H1 (cell line): ENCODE measurements at regions not wholly inside any gene's neighbourhood (a gene's known extent, or its start where the extent isn't known, plus 50 kb on each side); places are given as distances from the start of the nearest gene placed in this dataset.

ENCODE experiments used
- CTCF ChIA-PET: fragments of 300-600 bp; sonication (Branson Sonifier 250); formaldehyde crosslinking; loops from one replicate; lab custom pipeline; 2021; ENCODE audit not compliant: partially characterized antibody; lab: Charles Lee
- POLR2A ChIA-PET: fragments of 300-600 bp; sonication (Branson Sonifier 250); formaldehyde crosslinking; loops from one replicate; lab custom pipeline; 2021; ENCODE audit warnings: inconsistent platforms; ENCODE audit not compliant: partially characterized antibody; lab: Charles Lee
- DNase-seq, 2 experiments: peaks; one replicate each; pipeline versions ENCODE4 v3.0.0 to v3.0.0-alpha.2; 2010 to 2022; ENCODE audit warnings: low spot score in 2 of 2, low read depth in 1 of 2, mixed read lengths in 1 of 2
- FAIRE-seq: peaks from 2 replicates; lab custom pipeline; 2011; peaks lifted over from hg19 to GRCh38; lab: Jason Lieb, UNC
- H2AFZ ChIP-seq: 2 replicates; pipeline ENCODE4 v1.8.1; 2012; ENCODE audit warnings: low read length, inconsistent platforms
- H2AK5ac ChIP-seq: 2 replicates; pipeline ENCODE4 v1.6.1; 2013; ENCODE audit warnings: low read depth, low read length
- H2BK120ac ChIP-seq: replicated peaks from 2 replicates; pipeline ENCODE3; 2013; ENCODE audit warnings: low read depth, low read length, inconsistent platforms
- H2BK12ac ChIP-seq: 2 replicates; pipeline ENCODE4 v1.6.1; 2013; ENCODE audit warnings: low read depth, low read length
- H2BK15ac ChIP-seq: 2 replicates; pipeline ENCODE4 v1.6.1; 2013; ENCODE audit warnings: low read length
- H2BK20ac ChIP-seq: 2 replicates; pipeline ENCODE4 v1.6.1; 2013; ENCODE audit warnings: low read length
- H2BK5ac ChIP-seq: 2 replicates; pipeline ENCODE4 v1.6.1; 2013; ENCODE audit warnings: low read depth, low read length
- H3K14ac ChIP-seq: 2 replicates; pipeline ENCODE4 v1.6.1; 2013; ENCODE audit warnings: inconsistent platforms; ENCODE audit not compliant: insufficient read length
- H3K18ac ChIP-seq: 2 replicates; pipeline ENCODE4 v1.6.1; 2013; ENCODE audit warnings: low read length; ENCODE audit errors: extremely low read depth
- H3K23ac ChIP-seq: 2 replicates; pipeline ENCODE4 v1.6.1; 2013; ENCODE audit warnings: inconsistent platforms; ENCODE audit not compliant: insufficient read length
- H3K23me2 ChIP-seq: 2 replicates; pipeline ENCODE4 v1.6.1; 2013; ENCODE audit warnings: low read depth, low read length
- H3K27ac ChIP-seq: 2 replicates; pipeline ENCODE4 v1.6.1; 2011; ENCODE audit warnings: low read depth, low read length, inconsistent platforms
- H3K27me3 ChIP-seq, 4 experiments: replicated peaks in 1 of 4; 1 replicate in 1 of 4; 2 replicates in 3 of 4; pipeline versions ENCODE4 v1.6.1 to v1.8.1; 2011 to 2013; ENCODE audit warnings: low read length in 3 of 4, mild to moderate bottlenecking in 3 of 4, inconsistent platforms in 2 of 4, mixed read lengths in 2 of 4, moderate library complexity in 1 of 4; ENCODE audit not compliant: control insufficient read depth in 3 of 4, insufficient read depth in 3 of 4; ENCODE audit errors: extremely low read depth in 1 of 4
- H3K36me3 ChIP-seq, 4 experiments: 2 replicates each; pipeline versions ENCODE4 v1.6.1 to v1.8.1; 2011 to 2013; ENCODE audit warnings: mild to moderate bottlenecking in 4 of 4, low read length in 3 of 4, moderate library complexity in 2 of 4, control low read depth in 1 of 4, inconsistent platforms in 1 of 4; ENCODE audit not compliant: insufficient read depth in 4 of 4, control insufficient read depth in 2 of 4
- H3K4ac ChIP-seq: replicated peaks from 2 replicates; pipeline ENCODE3; 2013; ENCODE audit warnings: low read length, low read depth, mixed read lengths, inconsistent platforms; ENCODE audit not compliant: insufficient read length
- H3K4me1 ChIP-seq, 4 experiments: replicated peaks in 1 of 4; 1 replicate in 1 of 4; 2 replicates in 3 of 4; pipeline versions ENCODE4 v1.6.1 to v1.8.1; 2011 to 2013; ENCODE audit warnings: low read length in 3 of 4, inconsistent platforms in 2 of 4, mixed read lengths in 1 of 4; ENCODE audit not compliant: insufficient read depth in 4 of 4, control insufficient read depth in 3 of 4
- H3K4me2 ChIP-seq, 2 experiments: 2 replicates each; pipeline versions ENCODE4 v1.6.1 to v1.8.1; 2011 to 2013; ENCODE audit warnings: low read depth in 2 of 2, low read length in 2 of 2, control low read depth in 1 of 2, inconsistent platforms in 1 of 2, mild to moderate bottlenecking in 1 of 2; ENCODE audit not compliant: insufficient read depth in 1 of 2
- H3K4me3 ChIP-seq, 4 experiments: fragments of 200-600, 300-600 bp in 1 of 4; sonication (generic), shearing (Covaris generic), sonication (Bioruptor Twin) in 1 of 4; 2 replicates each; pipeline versions ENCODE4 v1.5.1 to v1.8.1; 2011 to 2016; ENCODE audit warnings: low read length in 4 of 4, low read depth in 3 of 4, control low read depth in 2 of 4, inconsistent platforms in 2 of 4, mild to moderate bottlenecking in 2 of 4, mixed read lengths in 1 of 4, moderate library complexity in 1 of 4; ENCODE audit not compliant: insufficient read depth in 2 of 4; ENCODE audit errors: extremely low read depth in 1 of 4
- H3K56ac ChIP-seq: replicated peaks from 2 replicates; pipeline ENCODE3; 2013; ENCODE audit warnings: low read depth, mild to moderate bottlenecking, mixed read lengths, low read length, inconsistent platforms; ENCODE audit not compliant: insufficient read length
- H3K79me1 ChIP-seq: 2 replicates; pipeline ENCODE4 v1.6.1; 2013; ENCODE audit warnings: low read depth, low read length, control low read depth
- H3K79me2 ChIP-seq, 2 experiments: 2 replicates each; pipeline versions ENCODE4 v1.6.1 to v1.8.1; 2012 to 2013; ENCODE audit warnings: low read length in 2 of 2, mild to moderate bottlenecking in 2 of 2, inconsistent platforms in 1 of 2; ENCODE audit not compliant: insufficient read depth in 2 of 2, control insufficient read depth in 1 of 2
- H3K9ac ChIP-seq, 4 experiments: replicated peaks in 1 of 4; 1 replicate in 1 of 4; 2 replicates in 3 of 4; pipeline versions ENCODE4 v1.6.1 to v1.8.1; 2011 to 2013; ENCODE audit warnings: low read depth in 3 of 4, low read length in 3 of 4, control low read depth in 2 of 4, mild to moderate bottlenecking in 2 of 4, moderate library complexity in 2 of 4, inconsistent platforms in 1 of 4; ENCODE audit errors: extremely low read depth in 1 of 4
- H3K9me3 ChIP-seq, 2 experiments: 2 replicates each; pipeline versions ENCODE4 v1.6.1 to v1.8.1; 2012 to 2013; ENCODE audit warnings: mild to moderate bottlenecking in 2 of 2, moderate library complexity in 2 of 2, control low read depth in 1 of 2, inconsistent platforms in 1 of 2, low read depth in 1 of 2, low read length in 1 of 2, mixed read lengths in 1 of 2; ENCODE audit not compliant: insufficient read depth in 2 of 2
- H4K20me1 ChIP-seq, 2 experiments: replicated peaks in 1 of 2; 2 replicates each; pipeline versions ENCODE3 to v1.8.1; 2011 to 2013; ENCODE audit warnings: inconsistent platforms in 2 of 2, low read length in 2 of 2, mild to moderate bottlenecking in 1 of 2; ENCODE audit not compliant: insufficient read depth in 2 of 2, control insufficient read depth in 1 of 2
- H4K5ac ChIP-seq: 2 replicates; pipeline ENCODE4 v1.6.1; 2013; ENCODE audit warnings: low read length, low read depth, mixed read lengths, inconsistent platforms; ENCODE audit not compliant: insufficient read length
- H4K8ac ChIP-seq: 2 replicates; pipeline ENCODE4 v1.8.0; 2013; ENCODE audit warnings: mild to moderate bottlenecking, moderate library complexity, low read length, inconsistent platforms; ENCODE audit not compliant: insufficient read depth; ENCODE audit errors: extremely low read depth
- H4K91ac ChIP-seq: replicated peaks from 2 replicates; pipeline ENCODE3; 2013; ENCODE audit warnings: low read length, mixed read lengths, inconsistent platforms; ENCODE audit not compliant: insufficient read length
- BRCA1 ChIP-seq: IDR thresholded peaks from 2 replicates; pipeline ENCODE4 v1.6.1; 2012; ENCODE audit warnings: low read depth, low read length, improper control_type of control experiment
- CEBPB ChIP-seq: IDR thresholded peaks from 2 replicates; pipeline ENCODE4 v1.6.1; 2012; ENCODE audit warnings: low read depth, low read length
- CHD1 ChIP-seq: IDR thresholded peaks from 2 replicates; pipeline ENCODE4 v1.6.1; 2012; ENCODE audit warnings: low read depth, low read length, improper control_type of control experiment
- EGR1 ChIP-seq: IDR thresholded peaks from 2 replicates; pipeline ENCODE4 v1.6.1; 2011; ENCODE audit warnings: low read depth, low read length, borderline replicate concordance
- JUN ChIP-seq: IDR thresholded peaks from 2 replicates; pipeline ENCODE4 v1.6.1; 2011; ENCODE audit warnings: low read depth, mild to moderate bottlenecking, improper control_type of control experiment, low read length
- KDM5A ChIP-seq: fragments of 200-600 bp; IDR thresholded peaks from 2 replicates; pipeline ENCODE4 v1.7.1; 2012; ENCODE audit warnings: mild to moderate bottlenecking, low read length, inconsistent platforms, mixed read lengths
- POU5F1 ChIP-seq: IDR thresholded peaks from 2 replicates; pipeline ENCODE4 v1.6.1; 2011; ENCODE audit warnings: low read depth, mild to moderate bottlenecking, low read length, moderate library complexity
- SIX5 ChIP-seq: IDR thresholded peaks from 2 replicates; pipeline ENCODE4 v1.6.1; 2011; ENCODE audit warnings: mild to moderate bottlenecking, low read depth, low read length
- TCF12 ChIP-seq: IDR thresholded peaks from 2 replicates; pipeline ENCODE4 v1.6.1; 2011; ENCODE audit warnings: low read depth, mild to moderate bottlenecking, low read length
- WGBS, 2 experiments: shearing (Covaris generic) in 1 of 2; methylation state at CpG; one replicate each; pipeline versions ENCODE4 v1.1.6 to v1.1.7; 2013 to 2015; ENCODE audit warnings: low lambda C conversion rate in 2 of 2, mixed read lengths in 2 of 2, inconsistent platforms in 1 of 2, low coverage in 1 of 2, missing lambda C conversion rate in 1 of 2; ENCODE audit not compliant: insufficient replicate concordance in 2 of 2, insufficient coverage in 1 of 2, insufficient read length in 1 of 2; ENCODE audit errors: extremely low coverage in 1 of 2, missing lambda C conversion rate in 1 of 2; 5-methylcytosine and 5-hydroxymethylcytosine counted together
- TF ChIP-seq, protein P1 (sequence below), 3 experiments: IDR thresholded peaks; 1 replicate in 2 of 3; 2 replicates in 1 of 3; pipeline versions ENCODE4 v1.5.1 to v1.6.1; 2011; ENCODE audit warnings: low read length in 3 of 3, mild to moderate bottlenecking in 3 of 3, inconsistent platforms in 2 of 3, low read depth in 1 of 3, moderate library complexity in 1 of 3; ENCODE audit not compliant: insufficient read depth in 1 of 3; ENCODE audit errors: control extremely low read depth in 1 of 3
- TF ChIP-seq, protein P2 (sequence below): IDR thresholded peaks from 2 replicates; pipeline ENCODE4 v1.6.1; 2012; ENCODE audit warnings: inconsistent platforms

DNA sequence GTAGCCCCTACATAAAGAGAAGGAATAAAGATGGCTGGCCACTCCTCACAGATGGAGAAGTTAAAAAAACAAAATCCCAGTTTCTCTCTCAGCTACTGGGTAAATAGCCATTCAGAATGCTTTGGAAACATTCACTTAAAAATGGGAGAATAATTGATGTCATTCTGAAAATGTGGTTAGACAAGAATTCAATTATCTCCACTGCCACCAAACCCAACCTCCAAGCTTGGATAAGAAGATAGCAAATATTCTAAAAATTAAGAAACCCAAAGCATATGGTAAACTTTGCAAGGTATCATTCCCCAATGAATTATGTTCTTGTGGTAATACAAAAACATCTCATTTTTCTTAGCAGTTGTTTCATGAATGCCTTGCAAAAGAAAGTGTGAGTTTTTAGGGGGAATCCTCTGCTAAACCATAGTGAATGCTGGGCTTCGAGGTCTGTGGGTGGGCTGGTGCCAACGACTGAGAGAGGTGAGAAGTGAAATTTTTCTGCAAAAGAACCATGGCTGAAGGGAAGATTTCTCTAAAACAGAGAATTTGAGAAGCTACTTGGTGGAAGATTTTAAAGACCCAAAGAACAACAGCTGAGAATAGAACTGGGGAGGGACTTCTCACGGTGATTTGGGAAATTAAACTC, 497.9 kb upstream of the JARID2 start:
- H3K27ac ChIP-seq, result no peak overlapping the region
- H2BK5ac ChIP-seq, result no peak overlapping the region
- no peak overlapping the region for H2BK20ac ChIP-seq
- no peaks in the 10 kb centered on the region for H3K27me3 ChIP-seq
- no peak overlapping the region for H3K18ac ChIP-seq
- ChIA-PET POLR2A (no interaction called here), CTCF (no interaction called here)
- H2AFZ ChIP-seq, result no peak overlapping the region
- no peak overlapping the region for H3K4me2 ChIP-seq
- peaks cover 0 to 3% of the 10 kb centered on the region in 2 experiments; a peak in 1 of 4 replicates for H3K9me3 ChIP-seq
- H2AK5ac ChIP-seq, result no peak overlapping the region
- H2BK120ac ChIP-seq, result no peak overlapping the region
- H3K4ac ChIP-seq, result no peak overlapping the region
- FAIRE-seq (no peak), DNase-seq (no peak)
- H3K4me3 ChIP-seq, result no peak overlapping the region
- no peaks in the 10 kb centered on the region; a peak in 1 of 8 replicates for H3K36me3 ChIP-seq
- no peaks in the 10 kb centered on the region for H3K23me2 ChIP-seq
- H3K9ac ChIP-seq, result no peak overlapping the region
- H3K79me1 ChIP-seq, result no peaks in the 10 kb centered on the region
- no peak overlapping the region for H2BK12ac ChIP-seq
- no peaks in the 10 kb centered on the region for H3K79me2 ChIP-seq
- H4K8ac ChIP-seq, result no peak overlapping the region
- no peak overlapping the region for H3K23ac ChIP-seq
- no peak overlapping the region for H3K56ac ChIP-seq
- no peak overlapping the region for H3K14ac ChIP-seq
- no peak overlapping the region for H2BK15ac ChIP-seq
- H3K4me1 ChIP-seq, result no peaks in the 10 kb centered on the region; a peak in 1 of 7 replicates
- WGBS, 2 experiments, result 96% methylated on average over 3 of the region's 3 CpGs; no CpG with 5 or more reads in 1 of the 2 experiments
- no peak overlapping the region for H4K5ac ChIP-seq
- no peaks in the 10 kb centered on the region for H4K20me1 ChIP-seq
- no peak overlapping the region for H4K91ac ChIP-seq
- TF ChIP-seq, protein P1, sequence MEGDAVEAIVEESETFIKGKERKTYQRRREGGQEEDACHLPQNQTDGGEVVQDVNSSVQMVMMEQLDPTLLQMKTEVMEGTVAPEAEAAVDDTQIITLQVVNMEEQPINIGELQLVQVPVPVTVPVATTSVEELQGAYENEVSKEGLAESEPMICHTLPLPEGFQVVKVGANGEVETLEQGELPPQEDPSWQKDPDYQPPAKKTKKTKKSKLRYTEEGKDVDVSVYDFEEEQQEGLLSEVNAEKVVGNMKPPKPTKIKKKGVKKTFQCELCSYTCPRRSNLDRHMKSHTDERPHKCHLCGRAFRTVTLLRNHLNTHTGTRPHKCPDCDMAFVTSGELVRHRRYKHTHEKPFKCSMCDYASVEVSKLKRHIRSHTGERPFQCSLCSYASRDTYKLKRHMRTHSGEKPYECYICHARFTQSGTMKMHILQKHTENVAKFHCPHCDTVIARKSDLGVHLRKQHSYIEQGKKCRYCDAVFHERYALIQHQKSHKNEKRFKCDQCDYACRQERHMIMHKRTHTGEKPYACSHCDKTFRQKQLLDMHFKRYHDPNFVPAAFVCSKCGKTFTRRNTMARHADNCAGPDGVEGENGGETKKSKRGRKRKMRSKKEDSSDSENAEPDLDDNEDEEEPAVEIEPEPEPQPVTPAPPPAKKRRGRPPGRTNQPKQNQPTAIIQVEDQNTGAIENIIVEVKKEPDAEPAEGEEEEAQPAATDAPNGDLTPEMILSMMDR (IDR thresholded peaks at IDR 0.05; ENCODE audit: control extremely low read depth in 1 of 3, insufficient read depth in 1 of 3, low read depth in 1 of 3, low read length in 3 of 3), result no peak
- no peak for TF ChIP-seq JUN
- TF ChIP-seq POU5F1, result no peak
- TF ChIP-seq CHD1, result no peak
- TF ChIP-seq, protein P2, sequence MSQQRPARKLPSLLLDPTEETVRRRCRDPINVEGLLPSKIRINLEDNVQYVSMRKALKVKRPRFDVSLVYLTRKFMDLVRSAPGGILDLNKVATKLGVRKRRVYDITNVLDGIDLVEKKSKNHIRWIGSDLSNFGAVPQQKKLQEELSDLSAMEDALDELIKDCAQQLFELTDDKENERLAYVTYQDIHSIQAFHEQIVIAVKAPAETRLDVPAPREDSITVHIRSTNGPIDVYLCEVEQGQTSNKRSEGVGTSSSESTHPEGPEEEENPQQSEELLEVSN, result no peak
- TF ChIP-seq CEBPB, result no peak
- TF ChIP-seq EGR1, result no peak
- TF ChIP-seq BRCA1, result no peak
- TF ChIP-seq SIX5, result no peak
- no peak for TF ChIP-seq KDM5A
- no peak for TF ChIP-seq TCF12
